Mucosa of rectum (tissue), 2 donors: ENCODE measurements at regions not wholly inside any gene's neighbourhood (a gene's known extent, or its start where the extent isn't known, plus 50 kb on each side); places are given as distances from the start of the nearest gene placed in this dataset.

Experiments
- H3K27ac ChIP-seq, 2 donors: one replicate each; pipeline ENCODE4 v1.7.0; 2013; ENCODE audit warnings: inconsistent platforms in 2 of 2, low read depth in 2 of 2, low read length in 2 of 2
- H3K27me3 ChIP-seq, 2 donors: one replicate each; pipeline ENCODE4 v1.7.0; 2013; ENCODE audit warnings: low read length in 2 of 2; ENCODE audit not compliant: control insufficient read depth in 2 of 2, insufficient read depth in 2 of 2
- H3K36me3 ChIP-seq, 2 donors: one replicate each; pipeline ENCODE4 v1.7.0; 2013; ENCODE audit warnings: low read length in 2 of 2; ENCODE audit not compliant: control insufficient read depth in 2 of 2, insufficient read depth in 2 of 2
- H3K4me1 ChIP-seq, 2 donors: one replicate each; pipeline ENCODE4 v1.7.0; 2013; ENCODE audit warnings: low read length in 2 of 2, mild to moderate bottlenecking in 1 of 2; ENCODE audit not compliant: control insufficient read depth in 2 of 2, insufficient read depth in 2 of 2
- H3K4me3 ChIP-seq, 2 donors: one replicate each; pipeline ENCODE4 v1.7.0; 2013; ENCODE audit warnings: low read length in 2 of 2
- H3K9ac ChIP-seq, 2 donors: one replicate each; pipeline ENCODE4 v1.7.0; 2013; ENCODE audit warnings: low read length in 2 of 2, low read depth in 1 of 2, mild to moderate bottlenecking in 1 of 2
- H3K9me3 ChIP-seq, 2 donors: one replicate each; pipeline ENCODE4 v1.7.0; 2013; ENCODE audit warnings: low read length in 2 of 2; ENCODE audit not compliant: control insufficient read depth in 2 of 2
- donor health status: healthy.
- donor health status: Normal muscosa, but diverticular disease.

- Histone ChIP-seq H3K36me3 (no peaks in the 10 kb centered on the region), H3K4me3 (no peak overlapping the region), H3K4me1 (no peaks in the 10 kb centered on the region), H3K9ac (no peak overlapping the region), H3K27ac (no peak overlapping the region), H3K27me3 (no peaks in the 10 kb centered on the region), H3K9me3 (no peaks in the 10 kb centered on the region)
Measured at GRCh38 chr1:34500451-34500850, 254.4 kb upstream of the GJB5 start.

DNA sequence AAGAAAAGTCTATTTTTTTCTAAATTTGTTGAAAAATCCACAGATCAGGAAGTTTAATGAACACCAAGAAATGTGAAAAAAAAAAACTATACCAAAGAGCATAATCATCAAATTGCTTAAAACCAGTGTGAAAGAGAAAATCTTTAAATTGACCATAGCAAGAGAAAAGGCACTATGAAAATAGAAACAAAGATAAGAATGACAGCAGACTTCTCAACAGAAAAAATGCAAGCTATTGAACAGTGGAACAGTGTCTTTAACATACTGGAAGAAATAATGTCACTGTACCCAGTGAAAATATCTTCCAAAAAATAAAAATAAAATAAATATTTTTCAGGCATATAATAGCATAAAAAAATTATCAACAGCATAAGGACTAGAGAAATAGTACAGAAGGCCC is 243.0 kb upstream of the GJB5 start:
- Histone ChIP-seq H3K4me1 (no peaks in the 10 kb centered on the region), H3K9me3 (peaks cover 0 to 3% of the 10 kb centered on the region in 2 donors), H3K9ac (no peak overlapping the region), H3K27me3 (no peaks in the 10 kb centered on the region), H3K27ac (no peak overlapping the region), H3K36me3 (no peaks in the 10 kb centered on the region), H3K4me3 (no peak overlapping the region)

- no peak overlapping the region for H3K4me3 ChIP-seq
- no peaks in the 10 kb centered on the region for H3K27me3 ChIP-seq
- no peak overlapping the region for H3K27ac ChIP-seq
- H3K4me1 ChIP-seq = no peaks in the 10 kb centered on the region
- no peak overlapping the region for H3K9ac ChIP-seq
- H3K36me3 ChIP-seq = no peaks in the 10 kb centered on the region
- H3K9me3 ChIP-seq = peaks cover 0 to 3% of the 10 kb centered on the region in 2 donors
Measured at GRCh38 chr1:34518146-34518699, 236.6 kb upstream of the GJB5 start.

GRCh38 chr1:34520111-34520510 is 234.7 kb upstream of the GJB5 start:
- H3K36me3 ChIP-seq = no peaks in the 10 kb centered on the region
- no peak overlapping the region for H3K27ac ChIP-seq
- no peaks in the 10 kb centered on the region for H3K4me1 ChIP-seq
- no peaks in the 10 kb centered on the region for H3K27me3 ChIP-seq
- H3K9me3 ChIP-seq = peaks cover 0 to 3% of the 10 kb centered on the region in 2 donors
- H3K4me3 ChIP-seq = no peak overlapping the region
- H3K9ac ChIP-seq = no peak overlapping the region

- no peaks in the 10 kb centered on the region for H3K36me3 ChIP-seq
- H3K27ac ChIP-seq = no peak overlapping the region
- H3K4me3 ChIP-seq = no peak overlapping the region
- H3K4me1 ChIP-seq = no peaks in the 10 kb centered on the region
- no peaks in the 10 kb centered on the region for H3K9me3 ChIP-seq
- peaks cover 0 to 3% of the 10 kb centered on the region in 2 donors for H3K27me3 ChIP-seq
- H3K9ac ChIP-seq = no peak overlapping the region
Measured at GRCh38 chr1:34524783-34525182, 230.1 kb upstream of the GJB5 start.

DNA sequence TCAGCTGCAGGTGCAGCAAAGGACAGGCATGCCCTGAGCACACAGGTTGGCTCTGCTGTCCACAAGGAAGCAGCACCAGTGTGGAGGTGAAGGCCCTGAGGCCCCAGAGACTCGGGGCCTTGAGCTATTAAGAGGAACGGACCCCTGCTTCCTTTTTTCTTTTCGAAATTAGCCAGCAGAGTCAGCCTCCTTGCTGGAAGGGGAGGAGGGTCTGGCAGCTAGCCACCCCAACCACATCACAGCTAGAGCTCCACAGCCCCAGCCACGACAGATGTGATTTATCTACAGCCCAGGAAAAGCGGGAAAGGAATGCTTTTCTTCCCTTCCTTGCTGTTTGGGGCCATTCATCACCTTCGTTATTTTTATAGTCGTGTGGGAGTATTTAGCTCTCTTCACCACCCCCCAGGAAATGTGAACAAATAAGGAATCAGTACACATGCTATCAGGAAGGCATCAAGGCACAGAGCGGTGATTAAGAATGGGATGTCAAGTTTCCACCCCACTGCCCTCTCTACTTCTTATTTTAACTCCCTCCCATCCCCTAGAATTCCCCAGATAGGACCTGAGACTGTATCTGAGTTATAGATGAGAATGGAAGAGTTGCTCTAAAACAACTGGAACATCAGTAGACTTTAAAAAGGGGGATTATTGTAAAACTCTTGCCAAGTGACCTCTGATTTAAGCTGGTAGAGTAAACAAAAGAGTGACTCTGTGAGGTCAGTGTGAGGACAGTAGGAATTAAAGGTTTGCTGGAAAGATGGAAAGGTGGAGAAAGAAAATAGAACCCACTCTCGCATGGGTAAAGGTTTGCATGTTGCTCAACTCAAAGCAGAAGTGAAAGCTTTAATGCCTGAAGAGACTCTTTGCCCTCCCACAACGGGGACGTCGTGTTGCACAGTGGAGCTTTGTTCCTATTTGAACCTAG is 224.7 kb upstream of the GJB5 start:
- H3K4me3 ChIP-seq = no peak overlapping the region
- peaks cover 0 to 3% of the 10 kb centered on the region in 2 donors for H3K27me3 ChIP-seq
- no peak overlapping the region for H3K9ac ChIP-seq
- H3K4me1 ChIP-seq = no peaks in the 10 kb centered on the region
- no peak overlapping the region for H3K27ac ChIP-seq
- no peaks in the 10 kb centered on the region for H3K36me3 ChIP-seq
- no peaks in the 10 kb centered on the region for H3K9me3 ChIP-seq

- Histone ChIP-seq H3K4me3 (no peak overlapping the region), H3K36me3 (no peaks in the 10 kb centered on the region), H3K9ac (no peak overlapping the region), H3K9me3 (no peaks in the 10 kb centered on the region), H3K27me3 (peaks cover 0 to 2% of the 10 kb centered on the region in 2 donors), H3K27ac (no peak overlapping the region), H3K4me1 (no peaks in the 10 kb centered on the region)
Measured at GRCh38 chr1:34532113-34532512, 222.7 kb upstream of the GJB5 start.

DNA sequence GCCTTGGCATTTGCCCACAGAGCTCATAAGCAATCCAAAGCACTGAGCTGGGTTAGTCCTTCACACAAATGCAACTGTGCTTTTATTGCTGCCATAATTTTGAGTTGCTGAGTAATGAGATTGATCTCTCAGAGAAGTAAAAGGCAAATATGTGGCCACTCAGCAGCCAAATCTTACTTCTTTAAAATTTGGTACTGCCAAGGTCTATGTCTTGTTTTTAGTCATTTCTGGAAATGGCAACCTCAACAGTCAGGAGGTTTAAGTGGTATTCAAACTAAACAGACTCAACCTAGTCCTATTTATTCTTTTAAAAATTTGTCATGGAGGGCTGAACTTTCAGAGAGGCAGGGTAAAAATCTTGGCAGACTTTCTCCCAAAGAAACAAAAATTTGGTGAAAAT is 216.4 kb upstream of the GJB5 start:
- Histone ChIP-seq H3K4me1 (no peaks in the 10 kb centered on the region), H3K9me3 (no peaks in the 10 kb centered on the region), H3K9ac (no peak overlapping the region), H3K4me3 (no peak overlapping the region), H3K27me3 (peaks cover 0 to 2% of the 10 kb centered on the region in 2 donors), H3K27ac (no peak overlapping the region), H3K36me3 (no peaks in the 10 kb centered on the region)

DNA sequence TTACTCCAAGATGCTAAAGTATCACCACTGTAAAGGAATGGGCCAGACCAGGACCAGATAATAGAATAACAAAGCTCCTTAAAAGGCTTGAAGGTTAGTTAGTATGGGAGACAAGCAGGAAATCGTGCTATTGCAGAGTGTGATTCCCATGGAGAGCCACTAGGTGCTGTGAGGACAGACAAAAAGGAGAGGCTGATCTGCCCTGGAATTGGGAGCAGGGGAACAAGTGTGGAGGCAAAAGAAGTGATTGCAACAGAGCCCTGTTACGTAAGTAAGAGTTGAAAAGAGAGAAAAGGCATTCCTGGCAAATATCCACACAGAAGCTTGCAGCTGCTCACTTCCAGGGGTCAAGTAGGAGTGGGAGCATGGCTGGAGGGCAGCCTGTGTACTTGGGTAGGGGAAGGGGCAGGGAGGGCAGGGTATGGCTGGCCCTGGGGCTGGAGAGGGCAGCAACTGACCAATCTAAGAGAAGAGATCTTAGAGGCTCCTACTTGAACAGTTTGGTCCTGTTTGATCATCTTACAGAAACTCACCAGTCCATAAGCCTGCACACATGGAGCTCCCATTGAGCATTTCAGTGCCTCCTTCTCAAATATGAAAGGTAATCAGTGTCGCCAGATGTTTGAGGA is 207.7 kb upstream of the GJB5 start:
- no peak overlapping the region for H3K9ac ChIP-seq
- H3K4me1 ChIP-seq = no peaks in the 10 kb centered on the region
- no peaks in the 10 kb centered on the region for H3K36me3 ChIP-seq

DNA sequence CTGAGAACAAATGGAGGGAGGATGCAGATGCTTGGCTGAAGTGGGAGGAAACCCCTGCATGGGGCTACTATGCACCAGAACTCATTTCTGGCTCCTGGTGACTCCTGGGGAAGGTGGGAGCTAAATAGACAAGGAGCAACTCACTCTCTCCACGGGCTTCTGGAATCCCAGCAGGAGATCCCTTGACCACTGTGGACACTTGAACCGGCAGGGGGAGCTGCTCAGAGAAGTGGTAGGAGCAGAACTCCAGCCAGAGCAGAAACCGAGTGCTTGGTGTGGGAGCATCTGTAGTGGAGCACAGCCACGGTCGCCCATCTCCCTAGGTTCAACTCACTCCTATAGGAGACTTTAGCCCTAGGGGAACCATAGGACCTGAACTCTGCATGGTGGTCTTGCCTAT is 205.6 kb upstream of the GJB5 start:
- Histone ChIP-seq H3K9me3 (no peaks in the 10 kb centered on the region), H3K27ac (no peak overlapping the region), H3K27me3 (no peaks in the 10 kb centered on the region), H3K9ac (no peak overlapping the region), H3K4me1 (no peaks in the 10 kb centered on the region), H3K4me3 (no peak overlapping the region), H3K36me3 (no peaks in the 10 kb centered on the region)

More for the DNA sequence above, 207.7 kb upstream of the GJB5 start:
- H3K4me3 ChIP-seq = no peak overlapping the region
- no peak overlapping the region for H3K27ac ChIP-seq
- H3K27me3 ChIP-seq = no peaks in the 10 kb centered on the region
- H3K9me3 ChIP-seq = no peaks in the 10 kb centered on the region
